ENCODE measurements at regions not wholly inside any gene's neighbourhood (a gene's known extent, or its start where the extent isn't known, plus 50 kb on each side); places are given as distances from the start of the nearest gene placed in this dataset.

DNA sequence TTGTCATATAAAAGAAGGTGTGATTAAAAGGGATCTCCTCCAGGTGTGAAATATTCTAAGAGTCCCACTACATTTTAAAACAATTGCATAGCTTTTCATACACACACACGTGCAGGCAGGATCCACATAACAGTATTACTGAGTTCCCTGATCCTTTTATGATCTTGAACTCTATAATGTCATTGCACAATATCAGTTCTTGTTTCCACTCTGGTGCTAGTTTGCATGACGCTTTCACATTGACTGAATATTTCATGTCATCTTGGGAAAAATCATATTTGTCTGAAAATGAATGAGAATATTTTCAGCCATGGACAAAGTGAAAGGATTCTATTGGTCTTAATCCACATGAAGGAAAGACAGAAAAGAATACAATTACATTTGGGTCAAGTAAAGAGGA lies 703.8 kb downstream of the CDH8 start:
- TF ChIP-seq TAF1 (IDR thresholded peaks at IDR 0.05; ENCODE audit: borderline replicate concordance, insufficient read depth, low read length) (no peak), SIN3A (IDR thresholded peaks at IDR 0.05; ENCODE audit: borderline replicate concordance, insufficient read depth, low read length) (no peak), FOXP2 (optimal IDR thresholded peaks at IDR 0.05; ENCODE audit: borderline replicate concordance, extremely low read depth, extremely low read length, insufficient read depth) (no peak), POLR2AphosphoS5 (IDR thresholded peaks at IDR 0.05; ENCODE audit: low read depth, low read length) (no peak)
- TF ChIP-seq, protein P1, sequence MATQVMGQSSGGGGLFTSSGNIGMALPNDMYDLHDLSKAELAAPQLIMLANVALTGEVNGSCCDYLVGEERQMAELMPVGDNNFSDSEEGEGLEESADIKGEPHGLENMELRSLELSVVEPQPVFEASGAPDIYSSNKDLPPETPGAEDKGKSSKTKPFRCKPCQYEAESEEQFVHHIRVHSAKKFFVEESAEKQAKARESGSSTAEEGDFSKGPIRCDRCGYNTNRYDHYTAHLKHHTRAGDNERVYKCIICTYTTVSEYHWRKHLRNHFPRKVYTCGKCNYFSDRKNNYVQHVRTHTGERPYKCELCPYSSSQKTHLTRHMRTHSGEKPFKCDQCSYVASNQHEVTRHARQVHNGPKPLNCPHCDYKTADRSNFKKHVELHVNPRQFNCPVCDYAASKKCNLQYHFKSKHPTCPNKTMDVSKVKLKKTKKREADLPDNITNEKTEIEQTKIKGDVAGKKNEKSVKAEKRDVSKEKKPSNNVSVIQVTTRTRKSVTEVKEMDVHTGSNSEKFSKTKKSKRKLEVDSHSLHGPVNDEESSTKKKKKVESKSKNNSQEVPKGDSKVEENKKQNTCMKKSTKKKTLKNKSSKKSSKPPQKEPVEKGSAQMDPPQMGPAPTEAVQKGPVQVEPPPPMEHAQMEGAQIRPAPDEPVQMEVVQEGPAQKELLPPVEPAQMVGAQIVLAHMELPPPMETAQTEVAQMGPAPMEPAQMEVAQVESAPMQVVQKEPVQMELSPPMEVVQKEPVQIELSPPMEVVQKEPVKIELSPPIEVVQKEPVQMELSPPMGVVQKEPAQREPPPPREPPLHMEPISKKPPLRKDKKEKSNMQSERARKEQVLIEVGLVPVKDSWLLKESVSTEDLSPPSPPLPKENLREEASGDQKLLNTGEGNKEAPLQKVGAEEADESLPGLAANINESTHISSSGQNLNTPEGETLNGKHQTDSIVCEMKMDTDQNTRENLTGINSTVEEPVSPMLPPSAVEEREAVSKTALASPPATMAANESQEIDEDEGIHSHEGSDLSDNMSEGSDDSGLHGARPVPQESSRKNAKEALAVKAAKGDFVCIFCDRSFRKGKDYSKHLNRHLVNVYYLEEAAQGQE (IDR thresholded peaks at IDR 0.05; ENCODE audit: insufficient read depth in 1 of 2, low read depth in 2 of 2, low read length in 2 of 2) = no peak

DNA sequence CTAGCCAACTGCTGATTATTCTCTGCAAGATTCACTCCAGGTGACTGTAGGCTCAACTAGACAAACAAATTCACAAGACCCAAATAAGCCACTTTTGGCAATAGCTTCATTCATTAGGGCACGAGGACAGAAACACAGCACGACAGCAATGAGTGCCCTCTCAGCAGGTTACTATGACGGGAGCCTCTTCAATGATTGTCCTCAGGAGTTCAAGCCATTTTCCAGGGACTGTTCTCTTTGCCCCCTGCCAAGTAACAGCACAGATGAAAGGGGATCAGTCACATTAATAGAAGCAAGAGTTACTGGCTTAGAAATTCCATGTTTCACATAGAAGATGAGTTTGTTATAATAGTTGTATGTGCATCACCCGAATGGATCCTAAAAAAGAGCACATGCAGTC lies 712.2 kb downstream of the CDH8 start:
- TF ChIP-seq TAF1 (IDR thresholded peaks at IDR 0.05; ENCODE audit: borderline replicate concordance, insufficient read depth, low read length) (no peak), SIN3A (IDR thresholded peaks at IDR 0.05; ENCODE audit: borderline replicate concordance, insufficient read depth, low read length) (no peak), FOXP2 (optimal IDR thresholded peaks at IDR 0.05; ENCODE audit: borderline replicate concordance, extremely low read depth, extremely low read length, insufficient read depth) (no peak), POLR2AphosphoS5 (IDR thresholded peaks at IDR 0.05; ENCODE audit: low read depth, low read length) (no peak)
- TF ChIP-seq, protein P1 (IDR thresholded peaks at IDR 0.05; ENCODE audit: insufficient read depth in 1 of 2, low read depth in 2 of 2, low read length in 2 of 2) = no peak

GRCh38 chr16:61323456-61323855 lies 712.8 kb downstream of the CDH8 start:
- TF ChIP-seq POLR2AphosphoS5 (IDR thresholded peaks at IDR 0.05; ENCODE audit: low read depth, low read length) = no peak
- TF ChIP-seq SIN3A (IDR thresholded peaks at IDR 0.05; ENCODE audit: borderline replicate concordance, insufficient read depth, low read length) = no peak
- TF ChIP-seq, protein P1 (IDR thresholded peaks at IDR 0.05; ENCODE audit: insufficient read depth in 1 of 2, low read depth in 2 of 2, low read length in 2 of 2) = no peak
- no peak for TF ChIP-seq FOXP2 (optimal IDR thresholded peaks at IDR 0.05; ENCODE audit: borderline replicate concordance, extremely low read depth, extremely low read length, insufficient read depth)
- TF ChIP-seq TAF1 (IDR thresholded peaks at IDR 0.05; ENCODE audit: borderline replicate concordance, insufficient read depth, low read length) = no peak

- TF ChIP-seq TAF1 (IDR thresholded peaks at IDR 0.05; ENCODE audit: borderline replicate concordance, insufficient read depth, low read length) = no peak
- no peak for TF ChIP-seq SIN3A (IDR thresholded peaks at IDR 0.05; ENCODE audit: borderline replicate concordance, insufficient read depth, low read length)
- TF ChIP-seq POLR2AphosphoS5 (IDR thresholded peaks at IDR 0.05; ENCODE audit: low read depth, low read length) = no peak
- TF ChIP-seq FOXP2 (optimal IDR thresholded peaks at IDR 0.05; ENCODE audit: borderline replicate concordance, extremely low read depth, extremely low read length, insufficient read depth) = no peak
- TF ChIP-seq, protein P1 (IDR thresholded peaks at IDR 0.05; ENCODE audit: insufficient read depth in 1 of 2, low read depth in 2 of 2, low read length in 2 of 2) = no peak
These were observed 715.4 kb downstream of the CDH8 start for GRCh38 chr16:61320791-61321190.

- TF ChIP-seq POLR2AphosphoS5 (IDR thresholded peaks at IDR 0.05; ENCODE audit: low read depth, low read length) (no peak), TAF1 (IDR thresholded peaks at IDR 0.05; ENCODE audit: borderline replicate concordance, insufficient read depth, low read length) (no peak), SIN3A (IDR thresholded peaks at IDR 0.05; ENCODE audit: borderline replicate concordance, insufficient read depth, low read length) (no peak), FOXP2 (optimal IDR thresholded peaks at IDR 0.05; ENCODE audit: borderline replicate concordance, extremely low read depth, extremely low read length, insufficient read depth) (no peak)
- TF ChIP-seq, protein P1 (IDR thresholded peaks at IDR 0.05; ENCODE audit: insufficient read depth in 1 of 2, low read depth in 2 of 2, low read length in 2 of 2) = no peak
These were observed 722.3 kb downstream of the CDH8 start for GRCh38 chr16:61313931-61314330.

Measured in PFSK-1 (cell line).